Epidermal melanocyte (primary cell): ENCODE measurements at regions not wholly inside any gene's neighbourhood (a gene's known extent, or its start where the extent isn't known, plus 50 kb on each side); places are given as distances from the start of the nearest gene placed in this dataset.
"Not testable (repeated sequence)": the region's sequence is repeated elsewhere in the genome, so short reads cannot be mapped to it uniquely, and the experiment has no call there.

Source experiments
- DNase-seq: peaks from one replicate; pipeline ENCODE4 v3.0.0; 2011; ENCODE audit warnings: low spot score; ENCODE audit not compliant: insufficient read length

DNA sequence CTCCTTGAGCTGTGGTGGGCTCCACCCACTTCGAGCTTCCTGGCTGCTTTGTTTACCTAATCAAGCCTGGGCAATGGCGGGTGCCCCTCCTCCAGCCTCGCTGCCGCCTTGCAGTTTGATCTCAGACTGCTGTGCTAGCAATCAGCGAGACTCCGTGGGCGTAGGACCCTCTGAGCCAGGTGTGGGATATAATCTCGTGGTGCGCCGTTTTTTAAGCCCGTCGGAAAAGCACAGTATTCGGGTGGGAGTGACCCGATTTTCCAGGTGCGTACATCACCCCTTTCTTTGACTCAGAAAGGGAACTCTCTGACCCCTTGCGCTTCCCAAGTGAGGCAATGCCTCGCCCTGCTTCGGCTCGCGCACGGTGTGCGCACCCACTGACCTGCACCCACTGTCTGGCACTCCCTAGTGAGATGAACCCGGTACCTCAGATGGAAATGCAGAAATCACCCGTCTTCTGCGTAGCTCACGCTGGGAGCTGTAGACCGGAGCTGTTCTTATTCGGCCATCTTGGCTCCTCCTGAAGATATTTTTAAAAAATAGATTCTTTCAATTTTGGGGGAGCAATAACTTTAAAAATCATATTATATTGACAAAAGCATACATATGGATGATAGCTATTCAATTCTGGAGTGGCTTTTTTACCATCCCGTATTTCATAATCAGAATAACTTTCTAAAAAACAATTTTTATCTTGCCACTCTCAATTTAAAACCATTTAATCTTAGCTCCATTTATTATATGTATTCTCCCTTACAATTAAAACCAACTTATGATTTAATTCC, 517.5 kb upstream of the NUDT12 start:
- DNase-seq: not testable (repeated sequence)

DNA sequence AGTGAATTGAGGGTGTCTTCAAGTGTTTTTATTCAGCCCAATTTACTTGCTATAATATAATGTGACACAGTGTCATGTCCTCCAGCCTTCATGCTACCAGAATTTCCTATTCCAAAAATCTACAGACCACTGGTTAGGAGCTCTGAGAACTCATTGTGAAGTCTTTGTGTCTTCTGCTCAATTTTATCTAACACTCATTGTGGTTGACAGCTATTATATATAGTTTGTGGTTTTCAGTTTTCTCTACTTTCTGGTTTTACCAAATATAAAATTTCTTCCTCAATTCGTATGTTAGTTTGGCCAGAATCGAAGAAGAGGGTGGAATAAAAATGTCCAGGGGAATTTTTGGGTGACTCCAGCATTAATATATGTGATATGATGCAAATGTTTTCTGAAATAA, 509.3 kb upstream of the NUDT12 start:
- no peak for DNase-seq

DNA sequence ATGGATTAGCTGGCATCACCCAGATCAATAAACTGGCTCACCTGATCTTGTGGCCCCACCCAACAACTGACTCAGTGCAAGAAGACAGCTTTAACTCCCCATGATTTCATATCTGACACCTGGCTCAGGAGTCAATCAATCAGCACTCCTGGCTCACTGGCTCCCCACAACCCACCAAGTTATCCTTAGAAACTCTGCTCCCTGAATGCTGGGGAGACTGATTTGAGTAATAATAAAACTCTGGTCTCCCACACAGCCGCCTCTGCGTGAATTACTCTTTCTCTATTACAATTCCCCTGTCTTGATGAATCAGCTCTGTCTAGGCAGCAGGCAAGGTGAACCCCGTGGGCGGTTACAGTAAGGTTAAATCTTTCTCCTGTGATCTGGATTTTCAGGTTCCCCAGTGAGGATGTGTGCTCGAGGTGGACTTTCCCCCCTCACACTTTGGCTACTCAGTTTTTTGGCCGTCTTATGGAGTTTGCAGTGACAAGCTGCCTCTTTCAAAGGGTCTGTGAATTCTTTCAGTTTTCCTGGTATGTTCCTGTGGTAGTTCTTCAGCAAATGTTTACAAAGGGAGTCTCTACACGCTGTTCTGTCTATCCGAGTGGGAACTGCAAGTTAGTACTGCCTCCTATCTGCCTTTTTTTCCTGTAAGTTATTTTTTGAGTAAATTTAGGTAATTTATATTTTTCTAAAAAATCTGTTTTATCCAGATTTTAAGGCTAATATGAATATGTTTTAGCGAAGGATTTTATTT, 500.2 kb upstream of the NUDT12 start:
- no peak for DNase-seq

DNA sequence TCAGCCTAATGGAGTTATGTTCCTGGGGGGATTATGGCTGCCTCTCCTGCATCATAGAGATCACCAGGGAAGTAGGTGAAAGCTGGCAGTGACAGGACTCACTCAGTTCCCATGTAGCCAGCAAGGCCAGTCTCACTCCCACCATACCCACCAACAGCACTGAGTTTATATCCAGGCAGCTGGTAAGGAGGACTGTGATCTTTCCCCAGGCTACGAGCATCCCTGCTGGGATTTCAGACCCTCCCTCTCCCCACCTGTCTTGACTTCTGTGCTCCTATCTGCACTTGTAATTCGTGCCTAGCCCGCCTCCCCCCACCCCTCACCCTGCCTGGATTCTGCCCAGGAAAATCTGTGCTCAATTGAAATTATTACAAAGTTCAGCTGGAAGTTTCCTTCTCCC, 499.1 kb upstream of the NUDT12 start:
- no peak for DNase-seq

DNA sequence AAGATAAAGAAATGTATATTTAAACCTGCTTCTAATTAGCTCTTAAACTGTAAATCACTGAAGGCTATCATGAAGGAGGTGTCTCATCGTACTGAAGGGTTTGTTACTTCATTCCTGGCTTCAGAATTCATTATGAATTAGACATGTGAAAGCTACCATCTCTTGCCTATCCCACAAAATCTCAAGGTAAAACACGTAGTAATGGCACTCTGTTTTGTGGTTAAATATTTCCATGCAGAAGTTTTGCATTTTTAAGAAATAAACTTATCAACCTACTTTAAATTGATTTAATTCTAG, 490.7 kb upstream of the NUDT12 start:
- no peak for DNase-seq

DNA sequence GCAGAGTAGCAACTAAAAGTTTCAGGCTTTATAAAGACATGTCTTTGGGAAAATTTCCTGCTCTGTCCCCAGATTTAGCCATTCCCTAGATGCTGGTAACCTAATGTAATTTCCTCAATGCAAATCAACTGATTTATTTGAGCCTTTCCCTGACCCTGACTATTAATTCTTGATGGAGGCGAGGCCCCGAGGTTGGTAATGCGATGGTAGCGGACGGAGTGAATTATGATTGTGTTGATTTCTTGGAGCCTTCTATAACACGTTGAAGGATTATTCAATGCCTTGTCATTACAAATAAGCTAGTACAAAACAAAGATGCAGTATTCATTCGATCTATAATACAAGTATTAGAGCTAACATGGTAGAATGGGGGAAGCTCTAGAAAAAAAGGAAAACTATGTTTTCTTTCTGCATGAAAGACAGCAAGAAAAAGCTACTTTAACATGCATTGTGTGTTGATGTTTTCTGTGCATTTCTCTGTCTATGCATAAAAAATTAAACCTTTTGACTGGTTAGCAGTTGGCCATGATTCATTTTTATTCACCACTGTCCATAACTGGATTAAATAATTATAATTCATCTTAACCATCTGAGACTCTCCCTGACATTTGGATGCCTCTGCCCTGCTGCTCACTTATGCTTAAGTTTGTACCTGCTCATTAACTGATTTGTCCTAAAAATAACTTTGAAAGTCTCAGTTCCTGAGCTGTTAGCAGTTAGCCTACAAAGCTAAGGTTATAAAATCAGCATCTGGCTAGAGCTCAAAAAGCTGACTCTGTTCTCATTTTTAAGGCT, 490.2 kb upstream of the NUDT12 start:
- no peak for DNase-seq

DNA sequence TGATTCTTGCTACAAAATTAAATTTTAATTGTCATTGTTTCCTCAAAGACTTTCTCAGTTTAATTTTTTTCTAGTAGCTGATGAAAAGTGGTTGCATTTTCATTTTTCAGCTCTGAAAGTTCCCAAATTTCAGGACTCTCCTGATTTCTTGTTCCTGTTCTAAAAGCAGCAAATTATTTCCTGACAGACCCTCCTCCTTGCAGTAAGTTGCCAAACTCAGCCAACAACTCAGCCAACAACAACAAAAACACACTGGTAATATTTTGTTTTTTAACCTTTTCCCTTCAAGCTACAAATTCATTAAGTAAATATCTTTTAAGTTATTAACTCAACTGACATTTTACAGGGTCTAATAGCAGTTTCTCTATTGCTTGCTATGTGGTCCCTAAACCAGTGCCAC, 487.8 kb upstream of the NUDT12 start:
- DNase-seq: no peak

DNA sequence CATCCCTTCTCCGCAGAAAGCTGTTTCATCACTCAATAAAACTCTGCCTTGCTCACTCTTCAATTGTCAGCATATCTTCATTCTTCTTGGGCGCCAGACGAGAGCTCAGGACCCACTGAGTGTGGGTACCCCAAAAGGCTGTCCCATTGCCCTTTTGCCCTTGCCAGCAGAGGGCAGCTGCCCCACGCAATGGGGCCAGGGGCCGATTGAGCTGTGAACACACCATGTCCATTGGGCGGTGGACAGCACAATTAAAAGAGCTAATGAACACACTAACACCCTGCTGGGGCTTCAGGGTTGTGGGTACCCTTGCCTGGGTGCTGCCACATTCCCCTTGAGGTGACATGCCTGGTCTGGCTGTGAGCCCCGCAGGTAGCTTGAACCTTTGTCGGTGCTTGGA, 487.2 kb upstream of the NUDT12 start:
- no peak for DNase-seq

DNA sequence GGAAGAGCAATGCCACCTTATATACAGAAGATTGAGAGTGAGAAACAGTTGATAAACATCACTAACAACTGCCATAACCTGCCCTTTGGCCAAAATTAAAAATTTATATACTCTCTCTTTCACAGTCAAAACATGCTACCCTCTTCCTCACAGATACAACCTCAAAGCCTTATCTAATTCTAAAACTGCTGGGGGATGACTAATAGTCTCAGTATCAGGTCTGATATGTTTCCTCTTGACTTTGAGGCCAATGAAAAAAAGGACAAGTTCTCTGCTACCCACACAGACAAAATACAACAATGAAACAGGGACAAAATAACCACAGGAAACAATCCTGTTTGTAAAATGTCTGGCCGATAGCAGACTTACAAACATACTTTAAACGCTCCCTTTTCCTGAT, 485.6 kb upstream of the NUDT12 start:
- no peak for DNase-seq

DNA sequence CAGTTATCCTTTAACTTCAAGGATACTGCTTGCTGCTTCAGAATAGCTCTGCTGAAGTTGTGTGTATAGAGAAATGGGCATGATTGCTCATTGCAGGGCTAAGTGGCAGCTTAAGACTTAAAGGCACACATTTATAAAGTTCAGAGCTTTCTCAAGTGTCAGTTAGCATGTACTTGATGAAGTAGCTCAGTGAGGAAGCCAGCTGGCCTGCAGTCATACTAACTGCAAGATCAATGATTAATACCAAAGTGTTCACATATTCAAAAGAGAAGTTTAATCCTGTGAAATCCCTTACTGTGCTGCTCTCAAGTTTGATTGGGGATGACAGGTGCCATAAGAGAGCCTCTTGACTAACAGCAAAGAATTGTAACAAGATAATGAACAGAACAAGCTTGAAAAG, 483.4 kb upstream of the NUDT12 start:
- DNase-seq: no peak

DNA sequence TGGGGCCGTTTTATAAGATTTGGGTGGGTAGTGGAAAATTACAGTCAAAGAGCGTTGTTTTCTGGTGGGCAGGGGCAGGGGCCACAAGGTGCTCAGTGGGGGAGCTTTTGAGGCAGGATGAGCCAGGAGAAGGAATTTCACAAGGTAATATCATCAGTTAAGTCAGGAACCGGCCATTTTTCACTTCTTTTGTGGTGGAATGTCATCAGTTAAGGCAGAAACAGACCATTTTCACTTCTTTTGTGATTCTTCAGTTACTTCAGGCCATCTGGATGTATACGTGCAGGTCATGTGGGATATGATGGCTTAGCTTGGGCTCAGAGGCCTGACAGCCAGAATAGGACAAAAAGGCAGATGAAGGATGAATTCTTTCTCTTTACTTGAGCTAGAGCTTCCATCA, 477.3 kb upstream of the NUDT12 start:
- DNase-seq: not testable (repeated sequence)

DNA sequence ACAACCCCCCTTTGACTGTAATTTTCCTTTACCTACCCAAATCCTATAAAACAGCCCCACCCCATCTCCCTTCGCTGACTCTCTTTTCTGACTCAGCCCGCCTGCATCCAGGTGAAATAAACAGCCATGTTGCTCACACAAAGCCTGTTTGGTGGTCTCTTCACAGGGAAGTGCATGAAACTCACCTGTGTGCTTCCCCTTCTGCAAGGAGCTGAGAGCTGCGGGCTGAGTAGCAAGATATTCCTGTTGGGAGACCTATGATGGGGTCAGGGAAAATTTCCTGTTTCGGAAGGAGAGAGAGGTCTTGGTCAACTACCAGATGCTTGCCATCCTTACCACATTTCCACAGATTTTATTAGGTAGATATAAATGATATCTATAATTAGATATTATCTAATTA, 474.5 kb upstream of the NUDT12 start:
- not testable (repeated sequence) for DNase-seq

DNA sequence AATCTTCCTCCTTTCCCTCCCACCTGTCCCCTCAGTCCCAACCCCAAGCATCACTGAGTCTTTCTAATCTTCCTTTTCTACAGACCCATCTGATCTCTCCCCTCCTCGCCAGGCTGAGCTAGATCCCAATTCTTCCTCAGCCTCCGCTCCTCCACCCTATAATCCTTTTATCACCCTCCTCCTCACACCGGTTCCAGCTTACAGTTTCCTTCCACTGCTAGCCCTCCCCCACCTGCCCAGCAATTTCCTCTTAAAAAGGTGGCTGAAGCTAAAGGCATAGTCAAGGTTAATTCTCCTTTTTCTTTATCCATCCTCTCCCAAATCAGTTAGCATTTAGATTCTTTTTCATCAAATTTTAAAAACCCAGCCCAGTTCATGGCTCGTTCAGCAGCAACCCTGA, 470.6 kb upstream of the NUDT12 start:
- DNase-seq: not testable (repeated sequence)

DNA sequence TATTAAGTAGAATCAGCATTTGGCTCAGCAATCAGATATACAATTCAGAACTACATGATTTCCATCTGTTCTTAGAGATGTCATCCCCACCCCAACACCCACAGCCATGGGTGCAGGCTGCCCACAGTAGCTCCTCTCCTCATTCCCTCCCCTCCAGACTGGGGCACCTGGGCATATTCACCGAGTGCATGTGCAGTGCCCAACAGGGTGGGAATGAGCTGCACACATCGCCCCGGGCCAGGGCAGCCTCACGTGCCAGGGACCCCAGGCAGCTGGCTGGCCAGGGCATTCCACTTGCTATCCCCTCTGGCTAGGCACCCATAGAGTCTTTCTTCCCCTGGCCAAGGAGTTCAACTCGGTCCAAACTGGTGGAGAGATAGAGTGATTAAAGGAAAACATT, 461.9 kb upstream of the NUDT12 start:
- DNase-seq: no peak

DNA sequence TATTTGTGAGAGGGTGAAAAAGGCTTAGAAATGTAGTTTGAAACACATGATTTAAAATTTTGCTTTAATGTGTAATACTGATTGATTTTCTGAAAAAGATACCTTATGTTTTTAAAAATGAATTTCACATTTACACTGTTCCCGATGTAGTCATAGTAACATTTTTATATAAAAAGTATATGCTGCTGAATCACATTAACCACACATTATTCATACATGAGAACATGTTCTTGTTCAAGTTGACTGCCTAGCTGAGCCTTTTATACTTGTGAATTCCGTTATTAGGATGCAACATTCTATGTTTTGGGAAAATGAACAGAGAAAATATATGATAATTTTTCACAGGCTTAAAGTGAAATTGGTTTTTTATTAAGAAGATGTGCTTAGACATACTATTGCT, 461.1 kb upstream of the NUDT12 start:
- no peak for DNase-seq

DNA sequence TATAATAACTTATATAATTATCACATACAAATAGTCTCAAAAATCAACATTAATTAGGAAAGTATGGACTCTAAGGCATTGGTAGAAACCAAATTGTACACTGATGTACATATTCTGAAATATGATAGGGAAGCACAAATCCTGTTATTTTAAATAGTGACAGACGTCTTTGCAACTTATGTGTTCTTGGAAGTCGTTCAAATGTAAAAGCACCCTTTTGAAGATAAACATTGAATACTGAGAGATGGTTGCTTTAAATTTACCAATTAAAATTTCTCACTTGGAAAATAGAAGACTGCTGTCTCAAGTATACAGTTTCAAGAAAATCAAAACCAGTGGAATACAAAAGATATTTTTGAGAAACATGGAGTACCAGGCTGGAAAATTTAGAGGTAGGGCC, 457.4 kb upstream of the NUDT12 start:
- DNase-seq: no peak

DNA sequence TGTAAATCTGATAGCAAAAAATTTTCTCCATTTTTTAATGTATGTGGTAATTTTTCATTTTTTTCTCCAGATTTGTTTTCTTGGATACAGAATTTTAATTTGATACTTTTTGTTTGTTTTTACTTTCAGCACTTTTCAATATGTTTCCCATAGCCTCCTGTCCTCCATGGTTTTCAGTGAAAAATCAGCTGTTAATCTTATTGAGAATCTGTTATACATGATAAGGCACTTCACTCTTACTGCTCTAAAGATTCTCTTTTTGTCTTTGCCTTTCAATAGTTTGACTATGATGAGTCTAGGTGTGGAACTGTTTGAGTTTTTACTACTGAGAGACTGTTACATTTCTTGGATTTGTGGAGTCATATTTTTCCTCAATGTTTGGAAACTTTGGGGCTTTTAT, 455.7 kb upstream of the NUDT12 start:
- DNase-seq: no peak

DNA sequence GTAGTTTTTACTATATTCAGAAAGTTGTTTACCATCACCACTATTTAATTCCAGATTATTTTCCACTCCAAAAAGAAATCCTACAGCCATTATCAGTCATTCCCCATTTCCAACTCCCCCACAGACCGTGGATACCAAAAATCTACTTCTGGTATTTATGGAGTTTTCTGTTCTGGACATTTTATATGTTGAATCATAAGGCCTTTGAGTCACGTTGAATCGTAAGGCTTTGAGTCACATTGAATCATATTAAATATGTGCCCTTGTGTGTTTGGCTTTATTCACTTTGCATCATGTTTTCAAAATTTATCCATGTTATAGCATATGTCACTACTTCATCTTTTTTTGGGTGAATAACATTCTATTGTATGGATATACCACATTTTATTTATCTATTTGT, 454.1 kb upstream of the NUDT12 start:
- DNase-seq: no peak

DNA sequence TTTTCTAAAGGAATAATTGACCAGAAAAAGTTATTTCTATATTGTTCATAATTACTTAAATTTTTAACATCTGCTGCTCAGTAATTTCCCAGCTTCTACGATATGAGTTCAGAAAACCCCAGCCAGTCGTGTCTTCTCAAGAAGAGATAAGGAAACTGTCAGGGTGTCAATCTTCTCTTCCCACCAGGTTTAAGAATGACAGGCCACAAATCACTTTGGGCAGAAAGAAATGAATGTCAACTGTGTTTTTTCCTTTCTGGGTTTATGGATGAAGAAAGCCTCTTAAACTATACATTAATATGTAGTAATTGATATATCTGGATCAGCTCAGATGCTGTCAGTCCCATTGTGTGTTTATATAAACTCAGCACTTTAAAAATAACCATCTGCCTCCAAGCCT, 453.2 kb upstream of the NUDT12 start:
- DNase-seq: no peak

DNA sequence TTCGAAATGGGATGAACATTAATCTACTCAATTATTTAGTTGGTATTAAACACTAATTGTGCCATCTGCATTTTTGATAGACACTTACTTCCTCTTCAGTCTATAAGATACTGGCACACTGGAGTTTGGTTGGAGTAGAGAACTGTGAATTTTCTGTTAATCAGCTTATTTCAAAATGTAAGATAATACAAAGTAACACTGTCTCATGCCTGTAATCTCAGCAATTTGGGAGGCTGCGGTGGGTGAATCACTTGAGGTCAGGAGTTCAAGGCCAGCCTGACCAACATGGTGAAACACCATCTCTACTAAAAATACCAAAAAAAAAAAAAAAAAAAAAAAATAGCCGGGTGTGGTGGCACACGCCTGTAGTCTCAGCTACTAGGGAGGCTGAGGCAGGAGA, 440.2 kb upstream of the NUDT12 start:
- not testable (repeated sequence) for DNase-seq

DNA sequence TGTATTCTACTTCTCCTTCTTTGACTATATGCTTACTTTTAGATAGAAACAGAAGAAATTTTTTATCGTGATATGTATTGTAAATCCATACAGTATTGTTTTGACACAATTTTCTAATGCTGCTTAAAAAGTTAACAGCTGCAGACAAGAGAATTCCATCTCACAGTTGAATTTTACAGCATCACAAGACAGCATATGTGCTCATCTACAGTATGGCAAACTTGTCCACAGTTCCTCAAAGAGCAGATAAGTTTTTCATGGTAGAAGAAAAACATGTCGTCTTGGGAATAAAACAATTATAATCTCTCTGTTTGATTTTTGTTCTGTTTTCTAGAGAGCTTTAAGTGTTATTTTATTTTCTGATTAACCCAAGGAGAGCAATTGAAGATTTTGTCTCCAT, 438.5 kb upstream of the NUDT12 start:
- no peak for DNase-seq

DNA sequence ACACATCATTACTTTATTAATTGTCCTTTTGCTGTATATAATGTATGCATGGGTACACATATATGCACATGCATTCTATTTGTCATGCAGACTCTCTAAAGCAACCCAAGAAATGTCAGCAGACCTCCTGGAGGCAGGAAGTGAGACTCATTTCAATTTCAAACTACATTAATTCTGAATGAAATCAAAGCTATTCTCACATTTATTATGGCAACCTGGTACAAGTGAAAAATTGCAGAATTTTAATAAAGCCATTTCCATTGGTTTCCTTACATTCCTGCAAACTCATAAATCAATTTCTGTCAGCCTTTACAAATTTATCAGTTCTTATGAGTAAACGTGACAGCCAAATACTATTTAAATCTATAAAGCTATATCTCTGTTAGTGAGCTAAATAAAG, 430.4 kb upstream of the NUDT12 start:
- DNase-seq: no peak
